ENCODE measurements at regions not wholly inside any gene's neighbourhood (a gene's known extent, or its start where the extent isn't known, plus 50 kb on each side); places are given as distances from the start of the nearest gene placed in this dataset.

DNA sequence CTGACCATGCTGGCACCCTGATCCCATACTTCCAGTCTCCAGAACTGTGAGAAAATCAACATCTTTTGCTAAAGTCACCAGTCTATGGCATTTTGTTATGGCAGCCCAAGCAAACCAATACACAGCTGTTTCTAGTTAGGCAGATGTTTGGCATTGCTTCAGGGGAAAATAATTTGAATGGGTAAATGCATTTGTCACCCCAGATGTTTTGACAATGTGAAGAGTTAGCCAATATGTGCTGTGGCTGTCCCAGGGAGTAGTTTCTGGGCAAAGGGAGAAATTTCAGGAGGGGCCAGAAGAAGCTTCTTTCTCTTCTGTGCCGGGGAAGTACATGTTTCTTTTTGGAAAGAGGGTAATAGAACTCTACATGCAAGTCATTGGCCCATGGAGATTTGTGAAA lies 619.0 kb downstream of the SLC4A3 start:
- Mint-ChIP-seq H3K4me1 (ENCODE audit: insufficient read depth, unreplicated experiment) (no peaks in the 10 kb centered on the region), H3K36me3 (ENCODE audit: insufficient read depth, unreplicated experiment) (no peaks in the 10 kb centered on the region), H3K4me3 (ENCODE audit: unreplicated experiment) (no peak overlapping the region), H3K9me3 (ENCODE audit: unreplicated experiment) (no peaks in the 10 kb centered on the region), H3K27me3 (ENCODE audit: insufficient read depth, unreplicated experiment) (no peaks in the 10 kb centered on the region), H3K27ac (ENCODE audit: low read depth, unreplicated experiment) (no peak overlapping the region)
- TF ChIP-seq, protein P1, sequence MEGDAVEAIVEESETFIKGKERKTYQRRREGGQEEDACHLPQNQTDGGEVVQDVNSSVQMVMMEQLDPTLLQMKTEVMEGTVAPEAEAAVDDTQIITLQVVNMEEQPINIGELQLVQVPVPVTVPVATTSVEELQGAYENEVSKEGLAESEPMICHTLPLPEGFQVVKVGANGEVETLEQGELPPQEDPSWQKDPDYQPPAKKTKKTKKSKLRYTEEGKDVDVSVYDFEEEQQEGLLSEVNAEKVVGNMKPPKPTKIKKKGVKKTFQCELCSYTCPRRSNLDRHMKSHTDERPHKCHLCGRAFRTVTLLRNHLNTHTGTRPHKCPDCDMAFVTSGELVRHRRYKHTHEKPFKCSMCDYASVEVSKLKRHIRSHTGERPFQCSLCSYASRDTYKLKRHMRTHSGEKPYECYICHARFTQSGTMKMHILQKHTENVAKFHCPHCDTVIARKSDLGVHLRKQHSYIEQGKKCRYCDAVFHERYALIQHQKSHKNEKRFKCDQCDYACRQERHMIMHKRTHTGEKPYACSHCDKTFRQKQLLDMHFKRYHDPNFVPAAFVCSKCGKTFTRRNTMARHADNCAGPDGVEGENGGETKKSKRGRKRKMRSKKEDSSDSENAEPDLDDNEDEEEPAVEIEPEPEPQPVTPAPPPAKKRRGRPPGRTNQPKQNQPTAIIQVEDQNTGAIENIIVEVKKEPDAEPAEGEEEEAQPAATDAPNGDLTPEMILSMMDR (IDR thresholded peaks at IDR 0.05; ENCODE audit: unreplicated experiment): no peak
- POLR2A ChIA-PET: interaction anchor here (0.6 to 1.2 kb wide), 3 partner anchors 9 to 183 kb away, joined by 3 read pairs; no protein-coding TSS in a partner anchor
- no peak for DNase-seq (ENCODE audit: unreplicated experiment)
- CTCF ChIA-PET: interaction anchor here (1.1 kb wide), 1 partner anchor 251 kb away, joined by 3 read pairs; no protein-coding TSS in a partner anchor
- intact Hi-C loops (cut with micrococcal nuclease): no loop called here
- no TSS peak for BruUV-seq (replicated peaks)

DNA sequence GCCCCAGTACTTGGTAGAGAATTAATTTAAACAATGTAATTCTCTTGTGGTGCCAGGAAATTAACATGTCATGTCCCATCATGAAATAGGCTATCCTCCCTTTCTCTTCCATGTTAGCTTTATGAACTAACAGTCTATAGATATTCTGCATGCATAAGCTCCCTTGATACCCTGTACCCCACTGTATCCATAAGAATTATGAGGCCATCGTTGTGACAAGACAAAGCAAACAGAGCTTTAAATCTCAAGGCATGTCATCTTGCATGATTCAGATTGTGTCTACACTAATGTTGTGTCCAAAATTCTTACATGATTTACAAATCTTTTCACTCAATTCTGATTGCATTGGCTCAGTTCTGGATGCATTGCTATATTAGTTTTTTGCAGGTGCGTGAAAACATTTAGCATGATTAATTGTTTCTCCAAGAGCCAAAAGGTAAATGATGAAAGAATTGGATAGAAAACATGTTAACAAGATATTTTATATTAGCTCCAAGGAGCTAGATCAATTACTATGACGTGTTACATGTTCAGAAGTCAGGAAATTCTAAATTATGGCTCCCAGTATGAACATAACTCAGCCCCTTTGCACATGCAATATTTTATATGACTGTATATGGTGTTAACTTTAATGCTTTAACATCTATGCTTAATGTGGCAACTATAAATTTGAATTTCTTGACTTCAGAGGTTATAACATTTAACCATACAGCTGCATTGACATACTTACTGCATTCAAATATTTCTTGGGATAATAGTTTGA lies 620.3 kb downstream of the SLC4A3 start:
- intact Hi-C loops (cut with micrococcal nuclease): no loop called here
- H3K36me3 Mint-ChIP-seq (ENCODE audit: insufficient read depth, unreplicated experiment): no peaks in the 10 kb centered on the region
- H3K27me3 Mint-ChIP-seq (ENCODE audit: insufficient read depth, unreplicated experiment): no peaks in the 10 kb centered on the region
- no peak overlapping the region for H3K4me3 Mint-ChIP-seq (ENCODE audit: unreplicated experiment)
- H3K4me1 Mint-ChIP-seq (ENCODE audit: insufficient read depth, unreplicated experiment): no peaks in the 10 kb centered on the region
- BruUV-seq (replicated peaks): no TSS peak
- H3K9me3 Mint-ChIP-seq (ENCODE audit: unreplicated experiment): no peaks in the 10 kb centered on the region
- CTCF ChIA-PET: no interaction called here
- DNase-seq (ENCODE audit: unreplicated experiment): no peak
- no peak overlapping the region for H3K27ac Mint-ChIP-seq (ENCODE audit: low read depth, unreplicated experiment)
- POLR2A ChIA-PET: interaction anchor here (1.0 kb wide), 1 partner anchor 23 kb away, joined by 4 read pairs; no protein-coding TSS in a partner anchor
- TF ChIP-seq, protein P1 (IDR thresholded peaks at IDR 0.05; ENCODE audit: unreplicated experiment): no peak

DNA sequence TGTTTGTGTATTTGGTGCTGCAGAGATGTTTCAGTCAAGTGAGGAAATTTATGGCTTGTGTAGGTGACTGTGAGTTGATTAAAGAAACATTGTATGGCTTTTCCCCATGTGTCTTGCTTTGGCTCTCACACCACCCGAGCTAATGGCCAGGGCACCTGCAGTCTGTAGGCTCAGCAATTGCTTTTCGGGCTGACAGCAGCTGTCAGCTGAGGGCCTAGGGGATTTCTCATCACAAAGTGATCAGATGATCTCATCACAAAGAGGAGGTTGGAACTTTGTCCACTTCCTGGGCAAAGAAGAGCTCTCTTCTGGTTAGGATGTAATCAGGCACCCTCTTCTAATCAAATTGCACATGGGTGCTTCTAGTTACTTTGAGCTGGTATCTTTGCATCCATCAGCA lies 632.2 kb downstream of the SLC4A3 start:
- ChIA-PET CTCF (no interaction called here), POLR2A (interaction anchor here (1.3 kb wide), 2 partner anchors 14 to 17 kb away, joined by 3 to 4 read pairs; no protein-coding TSS in a partner anchor)
- TF ChIP-seq, protein P1 (IDR thresholded peaks at IDR 0.05; ENCODE audit: unreplicated experiment): no peak
- no peak overlapping the region for H3K27ac Mint-ChIP-seq (ENCODE audit: low read depth, unreplicated experiment)
- H3K4me1 Mint-ChIP-seq (ENCODE audit: insufficient read depth, unreplicated experiment): no peaks in the 10 kb centered on the region
- intact Hi-C loops (cut with micrococcal nuclease): no loop called here
- no peak overlapping the region for H3K4me3 Mint-ChIP-seq (ENCODE audit: unreplicated experiment)
- H3K36me3 Mint-ChIP-seq (ENCODE audit: insufficient read depth, unreplicated experiment): no peaks in the 10 kb centered on the region
- no TSS peak for BruUV-seq (replicated peaks)
- H3K9me3 Mint-ChIP-seq (ENCODE audit: unreplicated experiment): no peaks in the 10 kb centered on the region
- no peak for DNase-seq (ENCODE audit: unreplicated experiment)
- no peaks in the 10 kb centered on the region for H3K27me3 Mint-ChIP-seq (ENCODE audit: insufficient read depth, unreplicated experiment)

DNA sequence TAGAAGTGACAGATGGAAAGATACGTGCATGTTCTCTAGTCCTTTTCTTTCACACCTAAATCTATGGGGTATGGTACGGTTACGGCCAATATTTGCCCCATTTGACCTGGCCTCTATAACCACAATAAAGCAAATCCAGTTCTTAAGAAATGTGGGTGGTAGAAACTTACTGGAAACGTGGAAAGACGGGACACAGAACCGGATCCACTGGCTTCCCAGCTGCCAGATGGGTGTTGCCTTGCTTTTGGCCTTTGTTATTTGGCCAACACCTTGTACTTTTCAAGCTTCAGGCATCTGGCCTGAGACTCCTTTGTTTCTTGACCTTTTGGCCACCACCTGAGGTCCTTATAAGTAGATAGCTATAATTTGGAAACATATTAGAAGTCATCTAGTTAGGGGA lies 635.9 kb downstream of the SLC4A3 start:
- no peak overlapping the region for H3K4me3 Mint-ChIP-seq (ENCODE audit: unreplicated experiment)
- CTCF ChIA-PET: interaction anchor here (0.6 kb wide), 1 partner anchor 598 kb away, joined by 4 read pairs; no protein-coding TSS in a partner anchor
- intact Hi-C loops (cut with micrococcal nuclease): no loop called here
- no peaks in the 10 kb centered on the region for H3K27me3 Mint-ChIP-seq (ENCODE audit: insufficient read depth, unreplicated experiment)
- no peaks in the 10 kb centered on the region for H3K9me3 Mint-ChIP-seq (ENCODE audit: unreplicated experiment)
- no peaks in the 10 kb centered on the region for H3K4me1 Mint-ChIP-seq (ENCODE audit: insufficient read depth, unreplicated experiment)
- BruUV-seq (replicated peaks): no TSS peak
- H3K36me3 Mint-ChIP-seq (ENCODE audit: insufficient read depth, unreplicated experiment): no peaks in the 10 kb centered on the region
- POLR2A ChIA-PET: interaction anchor here (0.7 kb wide), 1 partner anchor 258 kb away, joined by 3 read pairs; no protein-coding TSS in a partner anchor
- TF ChIP-seq, protein P1 (IDR thresholded peaks at IDR 0.05; ENCODE audit: unreplicated experiment): no peak
- DNase-seq (ENCODE audit: unreplicated experiment): no peak
- no peak overlapping the region for H3K27ac Mint-ChIP-seq (ENCODE audit: low read depth, unreplicated experiment)
